ENCODE measurements at regions not wholly inside any gene's neighbourhood (a gene's known extent, or its start where the extent isn't known, plus 50 kb on each side); places are given as distances from the start of the nearest gene placed in this dataset.

GRCh38 chr6:104183816-104184435, 675.8 kb downstream of the HACE1 start (continued):
- no peak for TF ChIP-seq ZNF382 (CRISPR knock-in tag; IDR thresholded peaks at IDR 0.05; ENCODE audit: borderline replicate concordance)
- no peak for TF ChIP-seq ZBTB7B (CRISPR knock-in tag; IDR thresholded peaks at IDR 0.05)
- no peak for TF ChIP-seq EHMT2 (IDR thresholded peaks at IDR 0.05; ENCODE audit: borderline replicate concordance, low read depth, low read length)

- ATAC-seq: no peak
- BruUV-seq (replicated peaks): no TSS peak
- no peak overlapping the region for H3K4me2 ChIP-seq (ENCODE audit: low read depth, low read length)
- in situ Hi-C loops (cut with HindIII; ENCODE audit: extremely low pct_ligation_motif_present, low pct_unique_long_range_greater_than_20kb) (no loop called here), intact Hi-C loops (cut with micrococcal nuclease; ENCODE audit: unreplicated experiment) (no loop called here)
- no peaks in the 10 kb centered on the region for H3K36me3 ChIP-seq (replicated peaks in 1 of 2; ENCODE audit: control insufficient read depth in 1 of 2, insufficient read depth in 2 of 2, low read length in 2 of 2)
- H3K79me2 ChIP-seq (ENCODE audit: insufficient read depth, low read length): no peaks in the 10 kb centered on the region
- H3K9ac ChIP-seq (ENCODE audit: insufficient read depth, low read depth, low read length): no peak overlapping the region
- no peak for FAIRE-seq
- H2AFZ ChIP-seq (ENCODE audit: low read length): no peak overlapping the region
- no peaks in the 10 kb centered on the region; a peak in 1 of 5 replicates for H3K27me3 ChIP-seq (ENCODE audit: control insufficient read depth in 1 of 2, insufficient read depth in 2 of 2, low read length in 2 of 2)
- no peak overlapping the region for H3K27ac ChIP-seq (ENCODE audit: extremely low read length, insufficient read depth, low read length)
- no peaks in the 10 kb centered on the region for H3K4me1 ChIP-seq (ENCODE audit: insufficient read depth, low read length)
- no peak for DNase-seq (ENCODE audit: low spot score)
- no peaks in the 10 kb centered on the region for H3K9me3 ChIP-seq (ENCODE audit: low read length)
- no peak overlapping the region for H3K4me3 ChIP-seq (replicated peaks in 1 of 3; ENCODE audit: insufficient read depth in 1 of 3, low read depth in 2 of 3, low read length in 3 of 3)
- ChIA-PET POLR2A (no interaction called here), CTCF (ENCODE audit: low intra/inter-chr PET ratio, low total read pairs) (no interaction called here)
- no peaks in the 10 kb centered on the region for H4K20me1 ChIP-seq (ENCODE audit: insufficient read depth, low read length)
- TF ChIP-seq NFIC (IDR thresholded peaks at IDR 0.05; ENCODE audit: low read length) (no peak), ATF7 (IDR thresholded peaks at IDR 0.05) (0 out of 2 replicates have a peak, but pooled peaks have one; percentile 23), ATF7 (CRISPR knock-in tag; IDR thresholded peaks at IDR 0.05) (no peak)
- 42% methylated on average over 2 of the region's 2 CpGs for WGBS (ENCODE audit: low lambda C conversion rate)
These were observed 676.9 kb downstream of the HACE1 start for GRCh38 chr6:104182811-104183210.

GRCh38 chr6:104173668-104174067, 686.1 kb downstream of the HACE1 start:
- no peak for TF ChIP-seq ZNF414 (CRISPR knock-in tag; IDR thresholded peaks at IDR 0.05)

More at GRCh38 chr6:104173668-104174067, 686.1 kb downstream of the HACE1 start:
- no peak overlapping the region for H3K4me3 ChIP-seq (replicated peaks in 1 of 3; ENCODE audit: insufficient read depth in 1 of 3, low read depth in 2 of 3, low read length in 3 of 3)
- H3K9ac ChIP-seq (ENCODE audit: insufficient read depth, low read depth, low read length): no peak overlapping the region
- FAIRE-seq: no peak
- H4K20me1 ChIP-seq (ENCODE audit: insufficient read depth, low read length): no peaks in the 10 kb centered on the region
- no peak overlapping the region for H2AFZ ChIP-seq (ENCODE audit: low read length)
- no peaks in the 10 kb centered on the region; a peak in 1 of 5 replicates for H3K27me3 ChIP-seq (ENCODE audit: control insufficient read depth in 1 of 2, insufficient read depth in 2 of 2, low read length in 2 of 2)
- H3K4me2 ChIP-seq (ENCODE audit: low read depth, low read length): no peak overlapping the region
- H3K9me3 ChIP-seq (ENCODE audit: low read length): no peaks in the 10 kb centered on the region
- ATAC-seq: no peak
- H3K4me1 ChIP-seq (ENCODE audit: insufficient read depth, low read length): no peaks in the 10 kb centered on the region
- no peak for DNase-seq (ENCODE audit: low spot score)
- ChIA-PET POLR2A (no interaction called here), CTCF (ENCODE audit: low intra/inter-chr PET ratio, low total read pairs) (no interaction called here)
- H3K79me2 ChIP-seq (ENCODE audit: insufficient read depth, low read length): no peaks in the 10 kb centered on the region
- H3K27ac ChIP-seq (ENCODE audit: extremely low read length, insufficient read depth, low read length): no peak overlapping the region
- BruUV-seq (replicated peaks): no TSS peak
- 0% methylated on average over 1 of the region's 1 CpG for WGBS (ENCODE audit: low lambda C conversion rate)
- intact Hi-C loops (cut with micrococcal nuclease; ENCODE audit: unreplicated experiment) (no loop called here), in situ Hi-C loops (cut with HindIII; ENCODE audit: extremely low pct_ligation_motif_present, low pct_unique_long_range_greater_than_20kb) (no loop called here)
- H3K36me3 ChIP-seq (replicated peaks in 1 of 2; ENCODE audit: control insufficient read depth in 1 of 2, insufficient read depth in 2 of 2, low read length in 2 of 2): no peaks in the 10 kb centered on the region

All from HepG2 (cell line).